NCI-H510A (cell line): ENCODE measurements at regions not wholly inside any gene's neighbourhood (a gene's known extent, or its start where the extent isn't known, plus 50 kb on each side); places are given as distances from the start of the nearest gene placed in this dataset.
"Not testable (repeated sequence)": the region's sequence is repeated elsewhere in the genome, so short reads cannot be mapped to it uniquely, and the experiment has no call there.

ENCODE experiments used
- DNase-seq: peaks from one replicate; lab custom pipeline; 2025; lab: John Stamatoyannopoulos, UW

DNA sequence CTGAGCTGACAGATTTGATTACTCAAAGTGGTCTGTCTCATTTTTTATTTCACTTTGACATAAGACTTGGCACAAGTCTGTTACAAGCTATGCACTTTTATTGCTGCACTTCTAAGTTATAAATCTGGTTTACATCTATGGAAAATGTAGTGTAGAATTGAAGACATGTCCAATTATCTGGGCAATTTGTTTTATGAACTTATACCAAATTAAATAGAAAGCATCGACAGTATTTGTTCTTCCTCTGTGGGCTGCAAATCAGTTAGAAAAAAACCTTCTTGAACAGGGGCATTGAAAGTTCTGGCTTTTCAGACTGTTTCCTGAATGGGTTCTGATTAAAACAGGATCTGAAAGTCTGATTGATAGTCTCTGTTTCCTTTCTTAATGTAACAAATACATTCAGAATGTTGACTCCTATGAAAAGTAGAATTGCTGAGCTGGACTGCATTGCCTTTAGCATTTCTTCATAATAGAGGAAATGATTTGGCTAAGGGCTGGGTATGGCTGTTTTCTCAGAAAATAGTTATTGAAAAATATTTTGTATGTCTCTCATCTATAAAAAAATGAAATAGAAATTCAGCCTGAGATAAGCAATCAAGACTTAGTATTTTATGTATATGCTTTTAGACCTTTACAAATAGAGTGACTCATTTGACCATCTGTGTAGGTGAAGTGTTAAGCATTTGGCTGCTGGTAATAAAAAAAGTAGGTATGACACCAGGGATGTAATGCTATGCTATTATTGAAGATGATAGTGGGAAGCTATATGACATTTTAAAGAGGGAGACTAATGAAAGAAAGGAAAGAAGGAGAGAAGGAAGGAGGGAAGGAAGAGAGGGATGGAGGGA is 210.9 kb upstream of the SPRY2 start:
- no peak for DNase-seq

GRCh38 chr13:80550971-80551441 is 210.1 kb upstream of the SPRY2 start:
- DNase-seq = no peak

- no peak for DNase-seq
Measured at GRCh38 chr13:80548915-80549314, 208.0 kb upstream of the SPRY2 start.

DNA sequence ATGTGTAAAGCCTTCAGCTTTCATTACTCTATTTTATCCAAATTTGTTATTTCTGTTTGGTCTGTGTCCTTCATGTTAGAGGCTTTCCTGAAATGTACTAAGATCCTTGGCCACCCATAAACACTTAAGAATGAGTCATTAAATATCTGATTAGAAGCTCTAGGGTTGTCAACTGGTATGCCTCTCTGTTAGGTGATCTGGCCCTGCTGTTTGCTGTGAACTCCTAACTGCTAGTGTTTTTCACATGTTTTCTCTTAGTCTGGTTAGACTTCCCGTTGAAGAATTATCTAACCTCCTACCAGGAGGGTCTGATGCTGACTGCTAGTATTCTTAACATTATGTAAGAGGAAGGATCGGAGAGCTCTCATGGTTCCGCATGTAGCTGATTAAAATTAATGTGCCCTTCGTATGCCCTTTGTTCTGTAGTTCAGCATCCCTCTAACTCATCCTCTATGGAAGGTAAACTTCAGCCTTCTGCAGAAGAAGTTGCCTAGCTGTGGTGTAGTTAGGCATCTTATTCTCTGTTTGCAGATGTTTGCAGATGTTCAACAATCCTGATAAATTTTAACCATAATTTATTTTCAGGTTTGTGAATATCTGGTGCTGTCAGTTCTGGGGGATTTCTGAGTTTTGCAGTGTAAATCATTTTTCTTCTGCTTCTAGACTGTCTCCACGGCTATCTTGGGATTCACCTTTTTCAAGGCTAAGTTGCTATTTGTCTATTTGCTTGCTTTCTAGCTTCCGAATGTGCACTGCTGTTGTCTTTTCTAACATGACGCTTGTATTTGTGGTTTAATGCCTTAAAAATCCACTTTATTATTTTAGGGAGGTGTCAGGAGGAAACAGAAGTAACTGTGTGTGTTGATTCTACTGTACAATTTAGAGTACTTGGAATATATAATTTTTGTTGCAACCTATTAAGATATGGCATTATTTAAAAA is 207.2 kb upstream of the SPRY2 start:
- DNase-seq = no peak

DNA sequence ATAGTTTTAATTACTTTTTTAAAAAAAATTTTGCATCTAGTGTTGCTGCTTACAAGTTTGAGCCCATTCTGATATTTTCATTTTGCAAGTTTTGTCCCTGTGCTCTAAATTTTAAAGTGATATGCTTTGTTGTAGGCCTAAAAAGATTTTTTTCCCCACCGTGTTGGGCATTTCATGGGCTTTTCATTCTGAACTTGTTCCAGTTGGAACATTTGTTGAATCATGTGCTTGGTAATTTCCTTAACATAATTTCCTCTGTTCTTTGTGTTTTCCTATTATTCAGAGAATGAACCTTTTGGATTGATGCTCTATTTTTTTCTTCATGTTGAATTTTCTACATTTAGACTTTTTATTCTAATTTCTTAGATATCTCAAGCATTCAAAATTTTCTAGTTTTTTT is 206.4 kb upstream of the SPRY2 start:
- DNase-seq = no peak

GRCh38 chr13:80533175-80533574 is 192.2 kb upstream of the SPRY2 start:
- DNase-seq = no peak

GRCh38 chr13:80530902-80531301 is 190.0 kb upstream of the SPRY2 start:
- DNase-seq = no peak

DNA sequence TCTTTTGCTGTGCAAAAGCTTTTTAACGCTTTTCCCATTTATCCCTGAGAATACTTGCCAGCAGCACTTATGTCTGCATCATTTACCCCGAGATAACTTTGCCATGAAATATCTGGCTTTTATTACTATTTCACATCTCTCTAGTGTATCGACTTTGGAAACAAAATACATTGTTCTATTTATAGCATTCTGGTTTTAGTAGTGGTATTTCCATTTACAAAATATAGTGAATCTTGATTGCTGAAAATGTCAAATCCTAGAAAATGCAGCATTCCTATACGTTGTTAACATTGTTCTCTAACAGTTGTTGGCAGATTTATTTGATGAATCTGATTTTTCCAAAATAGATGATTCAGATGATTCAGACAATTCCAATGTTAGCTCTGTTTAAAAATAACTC is 189.3 kb upstream of the SPRY2 start:
- no peak for DNase-seq

GRCh38 chr13:80529734-80530133 is 188.8 kb upstream of the SPRY2 start:
- no peak for DNase-seq

DNA sequence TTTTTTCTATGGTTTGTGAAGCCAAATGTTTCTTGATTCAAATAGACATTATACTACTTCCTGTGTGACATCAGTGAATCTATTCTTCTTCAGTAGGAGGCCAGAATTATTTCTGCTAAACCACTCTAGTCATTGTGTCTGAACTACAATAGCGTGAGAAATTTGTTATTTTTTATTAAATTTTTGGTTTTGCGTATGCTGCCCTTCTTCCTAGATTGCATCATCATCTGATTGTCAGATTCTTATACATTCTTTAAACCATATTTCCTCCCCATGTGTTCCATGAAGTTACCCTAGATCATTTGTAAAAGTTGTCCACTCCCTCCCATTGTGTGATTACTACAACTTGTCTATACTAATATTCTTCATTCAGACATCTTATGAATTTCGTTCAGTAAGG is 187.8 kb upstream of the SPRY2 start:
- no peak for DNase-seq

DNA sequence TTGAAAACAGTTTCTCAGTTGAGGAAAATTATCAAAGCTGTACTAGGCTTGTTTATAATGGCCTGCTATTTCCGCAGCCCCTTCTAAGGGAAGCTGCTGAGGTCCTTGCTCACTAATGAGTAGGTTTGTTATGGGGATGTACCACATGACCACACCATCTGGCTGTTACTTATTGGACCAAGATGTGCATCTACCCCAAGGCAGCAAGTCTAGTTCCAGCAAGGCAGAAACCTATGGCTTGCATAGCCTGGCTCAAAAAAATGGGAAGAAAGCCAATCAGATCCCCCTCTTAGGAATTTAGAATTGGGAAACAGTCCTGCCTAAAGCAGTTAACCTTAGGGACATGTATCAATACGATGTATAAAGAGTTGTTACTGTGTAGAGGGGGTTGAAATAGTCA is 186.5 kb upstream of the SPRY2 start:
- DNase-seq = no peak

- DNase-seq = no peak
Measured at GRCh38 chr13:80524447-80525215, 183.7 kb upstream of the SPRY2 start.

- DNase-seq = no peak
Measured at GRCh38 chr13:80523134-80523533, 182.2 kb upstream of the SPRY2 start.

GRCh38 chr13:80522463-80522862 is 181.5 kb upstream of the SPRY2 start:
- DNase-seq = not testable (repeated sequence)

DNA sequence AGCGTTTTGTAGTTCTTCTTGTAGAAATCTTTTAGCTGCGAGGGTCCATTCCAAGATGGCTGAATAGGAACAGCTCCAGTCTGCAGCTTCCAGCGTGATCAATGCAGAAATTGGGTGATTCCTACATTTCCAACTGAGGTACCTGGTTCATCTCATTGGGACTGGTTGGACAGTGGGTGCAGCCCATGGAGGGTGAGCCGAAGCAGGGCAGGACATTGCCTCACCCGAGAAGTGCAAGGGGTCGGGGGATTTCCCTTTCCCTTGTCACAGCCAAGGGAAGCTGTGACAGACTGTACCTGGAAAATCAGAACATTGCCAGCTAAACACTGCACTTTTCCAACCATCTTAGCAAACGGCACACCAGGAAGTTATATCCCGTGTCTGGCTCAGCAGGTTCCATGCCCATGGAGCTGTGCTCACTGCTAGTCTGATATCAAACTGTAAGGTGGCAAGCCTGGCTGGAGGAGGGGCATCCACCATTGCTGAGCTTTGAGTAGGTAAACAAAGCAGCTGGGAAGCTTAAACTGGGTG is 176.0 kb upstream of the SPRY2 start:
- no peak for DNase-seq

DNA sequence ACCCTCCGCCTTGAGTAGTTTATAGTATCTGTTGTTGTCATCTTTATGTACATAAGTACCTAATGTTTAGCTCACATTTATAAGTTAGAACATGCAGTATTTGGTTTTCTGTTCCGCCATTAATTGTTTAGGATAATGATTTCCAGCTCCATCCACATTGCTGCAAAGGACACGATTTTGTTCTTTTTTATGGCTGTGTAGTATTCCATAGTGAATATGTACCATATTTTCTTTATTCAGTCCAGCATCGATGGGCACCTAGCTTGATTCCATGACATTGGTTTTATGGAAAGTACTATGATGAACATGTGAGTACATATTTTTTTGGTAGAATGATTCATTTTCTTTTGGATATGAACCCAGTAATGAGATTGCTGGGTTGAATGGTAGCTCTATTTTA is 174.4 kb upstream of the SPRY2 start:
- no peak for DNase-seq

GRCh38 chr13:80513196-80513595 is 172.3 kb upstream of the SPRY2 start:
- DNase-seq = no peak

DNA sequence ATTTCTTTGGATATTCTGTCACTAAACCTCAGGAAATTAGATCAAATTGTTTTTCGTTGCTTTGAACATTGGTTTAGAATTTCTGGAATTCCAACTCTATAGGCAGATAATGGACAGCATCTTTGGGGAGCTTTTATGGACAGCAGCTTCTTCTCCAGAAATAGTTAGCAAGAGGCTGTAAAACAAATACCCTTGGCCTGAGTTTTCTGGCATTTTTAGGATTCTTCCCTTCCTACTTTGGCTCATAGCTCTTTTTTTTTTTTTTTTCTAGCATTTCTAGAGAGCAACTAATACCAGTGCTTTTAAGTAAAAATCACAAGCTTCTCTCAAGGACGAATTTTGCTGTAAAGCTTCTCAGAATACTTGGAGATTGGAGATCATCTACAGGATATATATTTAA is 169.8 kb upstream of the SPRY2 start:
- no peak for DNase-seq

DNA sequence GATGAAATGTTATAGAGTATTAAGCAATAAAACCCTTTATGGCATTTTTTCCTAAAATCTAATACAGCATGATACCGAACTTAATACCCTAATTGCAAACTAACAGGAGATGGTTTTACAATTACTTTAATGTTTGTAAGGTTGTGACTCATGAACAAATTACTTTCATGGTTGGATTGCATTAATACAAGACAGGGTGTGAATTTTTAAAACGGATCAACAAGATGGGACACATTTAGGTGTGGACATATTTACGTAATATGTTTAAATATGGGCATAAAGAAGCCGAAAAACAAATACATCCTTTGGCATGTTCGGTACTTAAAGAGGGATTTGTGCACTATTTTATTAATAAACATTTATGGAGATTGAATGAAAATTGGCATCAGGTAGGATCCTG is 168.3 kb upstream of the SPRY2 start:
- no peak for DNase-seq

- no peak for DNase-seq
Measured at GRCh38 chr13:80508031-80508430, 167.1 kb upstream of the SPRY2 start.

DNA sequence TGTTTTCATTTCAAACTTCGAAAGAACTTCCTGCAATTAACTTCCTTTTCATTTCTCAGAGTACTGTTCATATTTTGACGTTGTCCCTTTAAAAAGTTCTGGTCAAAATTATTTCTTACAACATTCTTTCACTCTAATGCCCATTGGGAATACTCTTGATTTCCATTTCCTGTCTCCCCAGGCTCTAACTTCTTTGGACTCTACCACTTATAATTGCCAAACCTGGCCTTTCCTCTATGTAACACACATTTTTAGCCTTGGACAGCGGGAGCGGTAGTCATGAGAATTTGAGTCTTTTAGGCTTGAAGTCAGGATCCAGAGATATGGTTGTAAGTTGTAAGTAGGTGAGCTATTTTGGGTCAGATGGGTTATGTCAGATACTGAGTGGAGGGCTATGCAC is 163.5 kb upstream of the SPRY2 start:
- DNase-seq = no peak

DNA sequence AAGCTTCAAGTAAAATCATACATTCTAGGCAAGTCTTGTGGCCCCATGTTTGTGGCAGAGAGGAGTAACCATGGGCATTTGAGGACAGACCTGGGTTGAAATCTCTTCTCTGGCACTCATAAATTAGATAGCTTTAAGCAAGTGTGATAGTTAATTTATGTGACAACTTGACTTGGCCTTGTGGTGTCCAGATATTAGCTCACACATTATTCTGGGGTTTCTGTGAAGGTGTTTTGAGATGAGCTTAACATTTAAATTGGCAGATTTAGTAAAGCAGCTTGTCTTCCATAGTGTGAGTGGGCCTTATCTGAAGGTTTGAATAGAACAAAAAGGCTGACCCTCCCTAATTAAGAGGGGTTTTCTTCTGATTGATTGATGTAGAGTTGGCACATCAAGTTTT is 161.4 kb upstream of the SPRY2 start:
- DNase-seq = no peak
